Heart right ventricle (tissue), 16 donors: ENCODE measurements at regions not wholly inside any gene's neighbourhood (a gene's known extent, or its start where the extent isn't known, plus 50 kb on each side); places are given as distances from the start of the nearest gene placed in this dataset.

Experiments
- ATAC-seq, 8 donors: fragments of 200-7000 bp; cut with Tn5 transposase; one replicate each; pipeline ENCODE4 v1.9.1; 2020; ENCODE audit warnings: mild to moderate bottlenecking in 8 of 8, moderate library complexity in 8 of 8, moderate number of reproducible peaks in 1 of 8
- DNase-seq, 2 donors: peaks; one replicate each; pipeline ENCODE4 v3.0.0-alpha.2; 2020
- H3K27ac ChIP-seq, 10 donors: fragments of 200-600 bp; sonication (generic) in 2 of 10; one replicate each; pipeline versions ENCODE4 v1.5.0 to v1.8.0; 2020 to 2022; ENCODE audit warnings: mild to moderate bottlenecking in 3 of 10
- H3K27me3 ChIP-seq, 7 donors: fragments of 200-600 bp; one replicate each; pipeline ENCODE4 v1.8.0; 2021 to 2022; ENCODE audit warnings: mild to moderate bottlenecking in 2 of 7
- H3K36me3 ChIP-seq, 9 donors: fragments of 200-600 bp; sonication (generic) in 1 of 9; one replicate each; pipeline versions ENCODE4 v1.5.0 to v1.8.0; 2020 to 2022; ENCODE audit warnings: mild to moderate bottlenecking in 2 of 9
- H3K4me1 ChIP-seq, 9 donors: fragments of 200-600 bp; sonication (generic) in 1 of 9; one replicate each; pipeline versions ENCODE4 v1.5.0 to v1.8.0; 2020 to 2022; ENCODE audit warnings: mild to moderate bottlenecking in 4 of 9
- H3K4me3 ChIP-seq, 10 donors: fragments of 200-600 bp; sonication (generic) in 2 of 10; one replicate each; pipeline versions ENCODE4 v1.5.0 to v1.8.0; 2020 to 2022; ENCODE audit warnings: mild to moderate bottlenecking in 7 of 10, moderate library complexity in 2 of 10
- H3K9me3 ChIP-seq, 11 donors: fragments of 200-600 bp in 10 of 11; sonication (generic) in 2 of 11; one replicate each; pipeline versions ENCODE4 v1.5.0 to v1.8.0; 2013 to 2022; ENCODE audit warnings: mild to moderate bottlenecking in 2 of 11, control low read depth in 1 of 11, moderate library complexity in 1 of 11
- WGBS, 2 donors: extraction: QIAGEN DNeasy Blood & Tissue Kit; methylation state at CpG; one replicate each; pipeline ENCODE4 v1.1.7; 2013; ENCODE audit warnings: inconsistent platforms in 1 of 2; 5-methylcytosine and 5-hydroxymethylcytosine counted together
- intact Hi-C, 10 donors: fragments of 100-400 bp; cut with DNase I; formaldehyde crosslinking; loops; one replicate each; pipeline versions ENCODE4 v1.11.1 to v1.14.2; 2022
- TF ChIP-seq, protein P1 (sequence below), 9 donors: fragments of 200-600 bp; sonication (generic) in 2 of 9; IDR thresholded peaks; one replicate each; pipeline versions ENCODE4 v1.5.0 to v1.8.0; 2021 to 2022; ENCODE audit warnings: antibody characterized with exemption in 9 of 9, mild to moderate bottlenecking in 5 of 9, moderate library complexity in 1 of 9
- donor health status: Arrhythmogenic right ventricular cardiomyopathy.
- donor health status: ischemic (EF 13 %, LVEDD 7.1; RV severe dilation, severe dysfunction).
- donor health status: healthy with polysubstance abuse.
- donor health status: DM: no; HTN: yes; CAD: no.
- donor health status: DM: no; HTN: no; CAD: no.
- donor health status: ischemic (EF 25% LVEDD 6.9; RV normal size, moderate dysfunction).
- donor health status: ischemic (EF 25% LVEDD 5.7; RV mildly dilated, moderate dysfunction).
- donor health status: healthy.
- donor health status: DM: yes; HTN: yes; CAD: no.
- donor health status: Ischemic cardiomyopathy.
- donor health status: ischemic (EF 35%, LVEDD 5.7; RV mildly dilated, moderate dysfunction).
- donor health status: nonischemic (EF 11% LVEDD 7.7; RV severe dilation, severe dysfunction).
- donor health status: DM: yes; HTN: yes; CAD: no.
- donor health status: PGD.
- donor health status: ischemic (EF 29% LVEDD 5.4; RV normal size, mild dysfunction).
- donor health status: nonischemic (EF 23%, LVEDD 6.1; RV moderate dilation, normal function).

DNA sequence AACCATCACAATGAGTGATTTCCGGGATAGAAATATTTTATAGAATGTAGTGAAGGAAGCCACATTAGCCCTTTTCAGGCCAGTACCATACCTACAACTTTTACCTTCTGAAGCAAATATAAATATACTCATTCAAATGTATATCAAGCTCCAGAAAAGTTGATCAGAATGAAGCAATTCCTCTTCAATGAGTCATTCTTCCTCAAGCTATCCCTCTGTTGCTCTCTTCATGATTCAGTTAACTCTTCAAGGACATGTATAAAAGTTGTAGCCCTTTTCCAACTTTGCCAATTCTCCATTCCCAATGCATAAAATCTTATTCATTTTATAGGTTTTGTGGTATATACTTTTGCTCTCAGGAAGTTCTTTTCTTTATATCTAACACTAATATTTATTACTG lies 242.1 kb upstream of the RGPD4 start:
- intact Hi-C loops, result no loop called here
- Histone ChIP-seq H3K36me3 (no peaks in the 10 kb centered on the region), H3K27ac (no peak overlapping the region), H3K4me3 (no peak overlapping the region), H3K9me3 (no peaks in the 10 kb centered on the region), H3K4me1 (no peaks in the 10 kb centered on the region), H3K27me3 (no peaks in the 10 kb centered on the region)
- TF ChIP-seq, protein P1, sequence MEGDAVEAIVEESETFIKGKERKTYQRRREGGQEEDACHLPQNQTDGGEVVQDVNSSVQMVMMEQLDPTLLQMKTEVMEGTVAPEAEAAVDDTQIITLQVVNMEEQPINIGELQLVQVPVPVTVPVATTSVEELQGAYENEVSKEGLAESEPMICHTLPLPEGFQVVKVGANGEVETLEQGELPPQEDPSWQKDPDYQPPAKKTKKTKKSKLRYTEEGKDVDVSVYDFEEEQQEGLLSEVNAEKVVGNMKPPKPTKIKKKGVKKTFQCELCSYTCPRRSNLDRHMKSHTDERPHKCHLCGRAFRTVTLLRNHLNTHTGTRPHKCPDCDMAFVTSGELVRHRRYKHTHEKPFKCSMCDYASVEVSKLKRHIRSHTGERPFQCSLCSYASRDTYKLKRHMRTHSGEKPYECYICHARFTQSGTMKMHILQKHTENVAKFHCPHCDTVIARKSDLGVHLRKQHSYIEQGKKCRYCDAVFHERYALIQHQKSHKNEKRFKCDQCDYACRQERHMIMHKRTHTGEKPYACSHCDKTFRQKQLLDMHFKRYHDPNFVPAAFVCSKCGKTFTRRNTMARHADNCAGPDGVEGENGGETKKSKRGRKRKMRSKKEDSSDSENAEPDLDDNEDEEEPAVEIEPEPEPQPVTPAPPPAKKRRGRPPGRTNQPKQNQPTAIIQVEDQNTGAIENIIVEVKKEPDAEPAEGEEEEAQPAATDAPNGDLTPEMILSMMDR (IDR thresholded peaks at IDR 0.05), result no peak
- DNase-seq (no peak), ATAC-seq (no peak)
- WGBS, 2 donors, result 91 to 95% methylated on average over 1 of the region's 1 CpG

DNA sequence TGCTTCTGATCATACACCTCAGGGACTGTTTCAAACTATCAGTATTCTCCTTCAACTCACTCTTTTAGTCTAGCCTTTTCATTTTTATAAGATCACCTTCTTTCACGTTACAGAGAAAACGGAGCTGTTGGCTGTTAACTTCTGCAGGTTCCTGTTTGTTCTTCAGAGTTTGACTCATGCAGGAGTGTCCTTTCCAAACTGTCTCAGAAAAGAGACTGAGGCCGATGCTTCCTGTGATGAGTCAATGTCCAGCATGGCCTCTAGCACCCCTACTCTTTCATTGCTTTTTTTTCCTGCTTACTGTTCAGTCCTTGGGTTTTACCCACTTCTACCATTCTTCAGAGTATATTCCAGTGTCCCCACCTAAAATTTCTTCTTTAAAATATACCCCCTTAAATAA lies 240.8 kb upstream of the RGPD4 start:
- Histone ChIP-seq H3K4me3 (no peak overlapping the region), H3K4me1 (no peaks in the 10 kb centered on the region), H3K36me3 (no peaks in the 10 kb centered on the region), H3K27ac (no peak overlapping the region), H3K27me3 (no peaks in the 10 kb centered on the region), H3K9me3 (no peaks in the 10 kb centered on the region)
- no peak for ATAC-seq
- intact Hi-C loops, result no loop called here
- no peak for DNase-seq
- 82 to 83% methylated on average over 3 of the region's 3 CpGs for WGBS, 2 donors
- TF ChIP-seq, protein P1 (IDR thresholded peaks at IDR 0.05), result no peak

DNA sequence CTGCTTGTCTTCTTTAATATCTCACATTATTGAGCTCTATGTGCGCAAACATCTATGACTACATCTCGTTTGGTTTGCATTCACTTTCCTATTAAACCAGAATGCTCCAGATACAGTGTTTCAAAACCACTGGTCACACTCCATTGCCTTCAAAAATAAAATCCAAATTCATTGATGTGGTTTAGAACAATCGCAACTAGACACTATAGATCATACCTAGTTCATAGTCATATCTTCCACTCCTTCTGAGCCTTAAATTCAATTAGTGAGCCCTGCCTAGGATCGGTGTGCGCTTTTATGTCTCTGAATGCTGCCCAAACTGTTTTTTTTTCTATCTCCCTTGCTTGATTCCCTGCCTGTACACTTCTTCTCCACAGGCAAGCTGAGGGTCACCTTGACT lies 238.5 kb upstream of the RGPD4 start:
- Histone ChIP-seq H3K27me3 (no peaks in the 10 kb centered on the region), H3K9me3 (no peaks in the 10 kb centered on the region), H3K4me3 (no peak overlapping the region), H3K36me3 (no peaks in the 10 kb centered on the region), H3K27ac (no peak overlapping the region), H3K4me1 (peaks cover 0 to 16% (median 7%) of the 10 kb centered on the region in 9 donors)
- ATAC-seq, result no peak
- WGBS, 2 donors, result 88 to 95% methylated on average over 5 of the region's 5 CpGs
- no peak for DNase-seq
- TF ChIP-seq, protein P1 (IDR thresholded peaks at IDR 0.05), result no peak
- intact Hi-C loops, result no loop called here

DNA sequence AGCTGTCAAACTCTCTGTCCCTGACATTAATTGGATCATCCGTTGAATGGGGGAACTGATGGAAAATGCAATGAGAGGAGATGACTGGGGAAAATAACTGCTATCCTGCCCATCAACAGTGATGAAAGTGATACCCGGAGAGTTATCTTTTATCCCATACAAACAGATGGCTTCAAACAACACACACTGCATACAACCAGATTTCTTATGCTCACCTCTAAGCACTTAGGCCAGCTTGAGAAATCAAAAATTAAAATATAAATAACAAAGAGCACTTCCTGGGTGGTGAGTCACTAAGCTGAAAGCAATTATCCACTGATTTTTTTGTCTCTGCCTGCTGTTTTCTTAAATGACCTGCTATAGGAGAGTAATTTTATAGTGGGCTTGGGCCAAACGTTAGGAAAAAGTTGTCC lies 237.6 kb upstream of the RGPD4 start:
- ATAC-seq, result no peak
- intact Hi-C loops, result no loop called here
- Histone ChIP-seq H3K27me3 (no peaks in the 10 kb centered on the region), H3K27ac (no peak overlapping the region), H3K4me3 (no peak overlapping the region), H3K9me3 (no peaks in the 10 kb centered on the region), H3K36me3 (no peaks in the 10 kb centered on the region), H3K4me1 (peaks cover 0 to 16% (median 7%) of the 10 kb centered on the region in 9 donors)
- WGBS, 2 donors, result 71% methylated on average over 3 of the region's 3 CpGs
- no peak for DNase-seq
- TF ChIP-seq, protein P1 (IDR thresholded peaks at IDR 0.05), result no peak
